Suppressor macrophage treated with lipopolysaccharide for 1 hour (primary cell): ENCODE measurements at regions not wholly inside any gene's neighbourhood (a gene's known extent, or its start where the extent isn't known, plus 50 kb on each side); places are given as distances from the start of the nearest gene placed in this dataset.

Experiments used
- DNase-seq, 3 donors: peaks; one replicate each; pipeline ENCODE4 v3.0.0-alpha.2; 2020 to 2022

DNA sequence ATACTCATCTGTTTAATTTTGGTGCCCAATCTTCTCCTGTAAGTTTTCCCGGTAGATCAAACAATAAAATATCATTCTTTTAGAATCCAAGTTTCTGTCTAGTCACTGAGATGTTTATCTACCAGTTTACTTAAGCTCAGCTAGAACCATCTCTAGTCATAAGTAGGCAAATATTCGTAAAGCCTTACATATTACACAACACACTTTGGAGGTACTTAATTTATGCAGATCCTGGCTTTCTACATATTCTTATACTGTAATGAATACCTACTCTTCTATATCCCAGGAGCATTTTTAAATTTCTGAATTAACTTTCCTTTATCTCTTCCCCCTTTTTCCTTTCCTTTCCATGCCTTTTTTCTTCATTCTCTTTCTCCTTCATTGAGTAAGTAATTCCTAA is 185.9 kb upstream of the ZBTB20 start:
- no peak for DNase-seq

DNA sequence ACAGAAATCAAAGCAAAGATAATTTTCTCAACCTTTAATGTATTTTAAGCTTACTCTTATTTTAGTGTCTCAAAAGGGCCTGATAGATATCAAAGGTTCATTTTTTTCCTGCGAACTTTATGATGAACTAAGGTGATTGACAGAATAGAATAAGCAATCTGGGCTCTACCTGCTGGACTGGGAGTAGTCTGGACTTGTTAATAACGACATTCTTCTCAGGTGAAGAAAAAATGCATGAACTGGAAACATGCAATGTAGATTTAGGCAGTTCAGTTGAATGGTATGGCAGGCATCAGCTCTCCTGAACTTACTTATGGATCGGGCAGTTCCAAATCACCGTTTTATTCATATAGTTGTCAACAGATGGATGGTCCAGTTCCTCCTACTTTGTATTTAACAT is 189.7 kb upstream of the ZBTB20 start:
- no peak for DNase-seq

DNA sequence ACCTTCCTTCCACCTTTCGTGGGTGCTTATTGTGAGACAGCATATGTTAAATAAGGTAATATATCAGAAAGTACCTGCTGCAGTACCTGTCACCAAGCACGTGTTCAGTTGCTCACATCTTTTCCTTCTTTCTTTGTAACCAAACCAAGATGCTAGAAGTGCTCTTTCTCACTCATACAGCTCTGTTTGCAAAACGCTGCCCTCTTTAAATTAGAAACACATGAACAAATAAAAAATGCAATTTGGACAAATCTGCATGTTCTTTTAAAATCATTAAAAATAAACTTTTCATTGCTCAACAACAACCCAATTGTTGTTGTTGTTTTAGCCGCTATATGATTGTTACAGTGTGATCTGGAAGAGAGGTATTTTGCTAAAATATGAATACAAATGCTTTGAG is 193.5 kb upstream of the ZBTB20 start:
- no peak for DNase-seq

DNA sequence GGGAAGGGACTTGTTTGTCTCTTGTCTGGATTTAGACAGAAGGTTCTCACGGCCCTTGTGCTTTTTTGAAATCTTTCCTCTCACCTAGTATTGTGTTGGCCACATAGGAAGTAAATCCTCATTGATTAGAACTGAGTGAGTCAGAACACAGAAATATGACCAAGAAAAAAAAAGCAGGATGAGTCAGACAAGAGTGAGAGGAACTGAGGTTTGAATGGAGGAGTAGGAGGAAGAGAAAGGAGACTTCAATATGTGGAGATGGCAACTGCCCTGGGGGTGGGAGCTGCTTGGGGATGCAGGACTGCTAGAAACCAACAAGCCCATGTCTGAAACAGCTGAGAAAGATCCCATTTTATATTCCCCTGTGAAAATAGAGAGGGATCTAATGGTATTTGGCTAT is 194.1 kb upstream of the ZBTB20 start:
- DNase-seq, result peak; percentile 4 to 38 (median 15)

DNA sequence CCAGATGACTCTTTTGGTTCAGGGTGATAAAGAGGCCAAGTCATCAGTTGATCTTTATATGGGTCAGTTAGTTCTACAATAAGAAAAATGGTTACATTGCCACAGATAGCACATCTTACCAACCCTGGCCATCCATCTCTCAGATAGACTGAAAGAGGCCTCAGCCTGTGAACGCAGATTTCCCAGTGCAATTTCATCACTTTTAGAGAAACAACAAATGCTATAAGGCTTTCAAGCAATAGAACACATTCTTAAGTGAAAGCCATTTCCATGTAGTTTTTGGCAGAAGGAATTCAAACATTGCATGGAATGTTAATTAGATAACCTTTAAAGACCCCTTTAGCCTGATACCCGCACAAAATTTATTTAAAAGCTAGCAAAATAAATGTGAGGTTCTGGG is 200.6 kb upstream of the ZBTB20 start:
- no peak for DNase-seq

DNA sequence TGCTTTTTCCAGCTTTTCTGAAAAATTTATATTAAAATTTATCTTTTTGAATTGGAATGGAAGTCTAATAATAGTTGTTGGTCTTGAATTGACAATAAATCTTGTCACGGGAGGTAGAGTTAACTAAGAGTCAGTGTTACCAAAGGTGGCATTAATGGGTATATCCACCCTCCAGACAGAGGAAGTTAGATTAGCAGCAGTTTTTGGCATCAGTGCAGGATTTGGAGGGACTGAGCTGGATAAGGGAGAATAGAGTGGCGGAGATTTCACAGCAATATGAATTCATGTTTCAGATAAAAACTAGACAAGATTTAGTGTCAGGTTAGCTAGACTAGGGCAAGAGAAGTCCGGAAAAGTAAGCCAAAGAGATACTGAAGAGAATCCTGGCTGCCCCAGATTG is 201.3 kb upstream of the ZBTB20 start:
- DNase-seq, result no peak

DNA sequence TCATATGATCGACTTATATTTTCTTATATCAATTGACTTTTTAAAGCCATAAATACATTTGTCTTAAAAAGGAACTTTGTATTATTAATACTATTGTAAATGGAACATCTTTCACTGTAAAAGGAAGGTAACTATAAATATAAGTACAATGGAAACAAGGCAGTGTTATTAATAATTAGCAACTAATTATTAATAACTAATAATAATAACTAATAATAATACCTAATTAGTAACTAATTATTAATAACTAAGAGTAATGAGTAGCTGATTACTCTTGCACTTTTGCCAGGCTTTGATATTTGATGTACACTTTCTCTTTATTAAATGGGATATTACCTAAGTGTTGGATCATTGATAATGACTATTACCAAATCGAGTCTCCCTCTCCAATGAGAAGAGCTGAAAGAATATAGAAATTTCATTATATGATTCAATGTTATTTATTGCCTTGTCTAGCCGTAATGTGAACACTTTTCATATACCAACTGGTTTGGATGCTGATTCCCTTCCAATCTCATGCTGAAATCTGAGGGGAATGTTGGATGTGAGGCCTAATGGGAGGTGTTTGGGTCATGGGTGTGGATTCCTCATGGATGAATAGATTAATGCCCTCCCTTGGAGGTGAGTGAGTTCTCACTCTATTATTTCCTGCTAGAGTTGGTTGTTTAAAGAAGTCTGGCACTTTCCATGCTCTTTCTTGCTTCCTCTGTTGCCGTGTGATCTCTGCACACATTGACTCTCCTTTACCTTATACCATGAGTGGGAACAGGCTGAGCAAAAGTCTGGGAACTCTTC is 202.1 kb upstream of the ZBTB20 start:
- DNase-seq, result no peak

DNA sequence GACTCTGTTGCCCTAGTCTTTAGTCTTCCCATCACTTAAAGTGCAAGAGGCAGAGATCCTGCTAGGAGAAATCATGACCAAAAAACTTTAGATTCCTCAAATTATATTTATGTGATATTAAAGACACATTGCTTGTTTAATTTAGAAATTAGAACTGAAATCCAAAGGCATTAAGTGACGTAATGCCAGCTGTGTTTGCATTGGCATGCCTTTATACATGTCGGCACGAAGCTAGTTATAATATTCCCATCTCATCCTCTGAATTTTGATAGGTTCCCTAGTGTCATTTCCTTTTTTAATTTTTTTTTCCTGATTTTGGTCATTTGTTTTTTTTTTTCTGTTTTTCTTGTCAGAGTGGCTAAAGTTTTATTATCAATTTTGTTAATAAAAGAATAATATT is 203.5 kb upstream of the ZBTB20 start:
- DNase-seq, result no peak

DNA sequence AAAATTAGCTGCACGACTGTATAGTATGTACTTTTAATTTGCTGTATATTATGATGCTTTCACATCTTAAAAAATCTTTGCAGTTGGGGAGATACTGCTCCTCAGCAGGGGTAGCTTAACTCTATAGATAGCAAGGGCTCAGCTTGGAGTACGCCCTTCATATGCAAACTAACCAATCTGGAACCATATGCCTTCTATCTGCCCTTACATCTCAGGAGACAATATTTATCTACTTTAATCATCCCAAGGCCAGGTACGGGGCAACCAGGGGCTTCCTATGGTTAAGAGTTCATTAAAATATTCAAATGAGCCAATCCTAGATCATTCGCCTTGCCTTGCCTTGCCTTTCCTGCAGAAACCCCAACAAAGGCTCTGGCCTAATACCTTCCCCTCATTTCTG is 204.1 kb upstream of the ZBTB20 start:
- DNase-seq, result no peak

DNA sequence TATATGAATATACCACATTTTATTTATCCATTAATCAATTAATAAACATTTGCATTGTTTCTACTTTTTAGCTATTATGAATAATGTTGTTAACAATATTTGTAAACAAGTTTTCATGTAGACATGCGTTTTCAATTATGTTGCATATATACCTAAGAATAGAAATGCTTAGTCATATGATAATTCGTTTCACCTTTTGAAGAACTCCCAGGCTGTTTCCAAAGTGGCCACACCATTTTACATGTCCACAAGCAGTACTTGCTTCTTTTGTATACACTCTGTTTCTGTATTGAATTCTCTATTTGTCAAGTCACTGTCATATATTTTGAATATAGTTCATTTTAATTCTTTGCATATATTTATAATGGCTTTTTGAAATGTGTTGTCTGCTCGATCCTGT is 206.9 kb upstream of the ZBTB20 start:
- no peak for DNase-seq

DNA sequence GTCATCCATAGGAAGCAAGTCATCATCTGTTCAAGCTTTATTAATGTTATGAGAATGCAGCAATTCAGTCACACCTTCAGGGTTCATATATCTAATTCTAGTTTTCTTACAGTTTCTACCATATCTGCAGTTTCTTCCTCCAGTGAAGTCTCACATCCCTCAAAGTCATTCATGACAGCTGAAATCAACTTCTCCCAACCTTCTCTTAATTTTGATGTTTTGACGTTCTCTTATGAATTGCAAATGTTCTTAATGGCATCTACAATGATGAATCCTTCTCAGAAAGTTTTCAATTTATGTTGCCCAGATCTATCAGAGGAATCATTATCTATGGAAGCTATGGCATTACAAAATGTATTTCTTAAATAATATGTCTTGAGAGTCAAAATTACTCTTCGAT is 210.4 kb upstream of the ZBTB20 start:
- DNase-seq, result no peak

DNA sequence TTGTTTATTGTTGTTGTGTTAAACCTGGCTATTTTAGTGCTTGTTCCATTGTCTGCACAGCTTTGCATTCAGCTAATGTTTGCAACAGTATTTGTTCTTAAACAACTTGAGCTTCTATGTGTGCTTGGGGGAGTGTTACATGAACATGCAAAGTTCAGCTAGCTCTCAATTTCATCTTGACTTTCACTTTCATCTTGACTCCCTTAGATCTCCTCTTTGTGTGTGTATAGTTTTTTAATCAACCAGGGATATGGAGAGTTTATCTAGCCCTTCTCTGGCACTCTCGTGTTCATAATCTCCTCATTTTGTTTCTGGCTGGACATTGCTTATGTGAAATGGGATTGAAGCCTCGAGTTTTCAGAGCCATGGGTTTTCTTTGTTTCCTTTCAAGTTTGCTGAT is 212.4 kb upstream of the ZBTB20 start:
- DNase-seq, result no peak

DNA sequence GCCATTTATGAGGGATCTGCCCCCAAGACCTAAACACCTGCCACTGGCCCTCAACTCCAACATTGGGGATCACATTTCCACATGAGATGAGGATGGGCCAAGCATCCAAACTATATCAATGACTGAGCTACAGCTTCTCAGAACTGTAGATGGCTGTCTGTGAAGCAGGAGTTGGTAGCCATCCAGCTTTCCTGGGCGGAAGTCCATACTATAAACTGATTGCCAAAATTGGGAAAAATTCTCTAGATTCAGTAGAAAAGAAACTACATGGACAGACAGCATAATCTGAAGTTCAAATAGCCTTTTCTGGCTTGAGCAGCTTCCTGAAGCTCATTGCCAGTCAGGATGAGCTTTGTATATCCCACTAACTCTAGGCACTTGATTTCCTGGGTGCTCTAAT is 214.7 kb upstream of the ZBTB20 start:
- no peak for DNase-seq

DNA sequence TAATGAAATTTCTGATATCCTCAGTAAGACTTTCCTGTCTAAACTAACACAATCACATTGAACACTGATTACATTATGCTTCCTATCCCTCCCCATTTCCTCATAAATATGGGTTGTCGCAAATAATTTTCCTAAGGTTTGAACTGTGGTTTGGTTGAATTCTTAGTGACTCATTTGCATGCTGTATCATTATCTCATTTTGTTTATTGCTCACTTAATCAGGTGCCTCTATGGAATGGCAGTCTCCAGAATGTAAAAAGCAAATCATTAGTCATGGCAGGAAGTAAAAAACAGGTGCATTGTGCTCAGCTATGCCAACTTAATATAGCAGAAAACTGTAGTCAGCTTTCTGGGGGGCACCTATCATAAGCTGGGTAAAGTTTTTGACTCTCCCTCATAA is 216.0 kb upstream of the ZBTB20 start:
- DNase-seq, result no peak

DNA sequence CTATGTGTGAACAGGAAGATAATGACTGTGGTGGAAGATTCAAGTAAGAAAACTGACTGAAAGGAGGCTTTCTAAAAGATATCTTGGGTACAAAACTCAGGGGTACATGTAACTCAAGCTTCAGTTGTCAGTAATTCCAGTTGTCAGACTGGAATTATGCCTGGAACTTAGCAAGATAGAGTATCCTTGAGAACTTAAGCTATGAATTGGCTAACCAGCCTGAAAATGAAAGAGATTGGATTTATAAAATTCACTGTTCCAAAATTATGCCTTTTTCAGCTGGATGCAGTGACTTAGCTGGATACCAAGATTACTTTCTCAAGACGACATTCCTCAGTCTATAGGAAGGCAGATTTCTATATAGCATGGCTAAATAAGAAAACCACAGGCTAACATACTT is 221.9 kb upstream of the ZBTB20 start:
- no peak for DNase-seq

DNA sequence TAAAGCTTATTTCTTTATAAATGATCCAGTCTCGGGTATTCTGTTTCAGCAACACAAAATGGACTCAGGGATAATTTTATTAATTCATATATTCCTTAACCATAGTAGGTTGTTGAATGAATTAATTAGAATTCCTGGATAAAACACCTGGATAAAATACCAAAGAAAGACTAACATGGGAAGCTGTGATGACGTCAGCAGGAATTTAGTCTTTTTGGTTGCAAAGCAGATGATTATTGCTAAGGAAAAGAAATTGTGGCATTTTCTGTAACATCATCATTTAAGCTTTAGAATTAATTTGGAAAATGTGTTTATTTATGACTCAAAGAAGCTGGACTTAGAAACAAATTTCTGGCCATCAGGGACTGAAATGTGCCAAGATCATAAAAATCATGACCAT is 228.3 kb upstream of the ZBTB20 start:
- DNase-seq, result no peak

DNA sequence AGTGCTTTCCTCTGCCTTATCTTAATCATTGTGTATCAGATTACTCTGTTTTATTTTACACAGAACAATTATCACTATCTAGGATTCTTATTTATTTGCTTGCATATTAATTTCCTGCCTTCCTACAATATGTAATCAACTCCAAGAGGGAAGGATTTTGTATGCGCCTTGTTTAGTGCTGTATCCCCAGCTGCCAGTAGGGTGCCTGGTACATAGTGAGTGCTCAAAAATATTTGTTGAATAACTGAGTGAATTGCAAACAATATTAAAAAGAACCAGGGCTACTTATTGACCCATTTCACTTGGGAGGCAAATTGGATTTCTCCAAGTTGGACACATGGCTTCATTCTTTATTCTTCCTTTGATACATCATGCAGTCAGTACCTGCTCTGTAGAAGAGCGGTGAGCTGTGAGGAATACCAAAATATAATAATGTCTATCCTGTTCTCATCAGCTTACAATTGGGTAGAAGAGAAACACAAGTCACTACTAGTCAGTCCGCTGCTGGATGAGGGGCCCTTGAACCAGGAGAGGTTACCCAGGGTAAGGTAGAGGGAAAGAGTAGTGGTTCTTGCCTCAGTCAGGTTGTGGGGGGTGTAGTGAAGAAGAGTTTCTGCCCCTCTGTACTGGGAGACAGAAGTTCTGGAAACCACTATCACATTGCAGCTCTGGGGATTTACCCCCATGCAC is 233.9 kb upstream of the ZBTB20 start:
- DNase-seq, result no peak

DNA sequence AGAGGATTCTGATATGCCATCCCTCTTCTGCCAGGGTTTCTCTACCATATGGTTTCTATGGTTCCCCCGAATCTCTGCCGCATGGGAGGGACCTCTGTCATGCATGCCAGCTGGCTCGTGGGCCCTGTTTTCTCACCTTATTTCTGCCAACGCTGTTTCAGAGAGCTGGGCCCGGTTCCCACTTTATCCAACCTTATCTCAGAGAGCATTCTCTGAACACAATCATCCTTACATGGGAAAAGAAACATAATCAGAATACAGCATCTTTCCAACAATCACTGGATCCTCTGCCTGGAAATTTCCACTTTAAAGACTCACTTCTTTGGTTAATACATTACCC is 234.5 kb upstream of the ZBTB20 start:
- DNase-seq, result no peak

DNA sequence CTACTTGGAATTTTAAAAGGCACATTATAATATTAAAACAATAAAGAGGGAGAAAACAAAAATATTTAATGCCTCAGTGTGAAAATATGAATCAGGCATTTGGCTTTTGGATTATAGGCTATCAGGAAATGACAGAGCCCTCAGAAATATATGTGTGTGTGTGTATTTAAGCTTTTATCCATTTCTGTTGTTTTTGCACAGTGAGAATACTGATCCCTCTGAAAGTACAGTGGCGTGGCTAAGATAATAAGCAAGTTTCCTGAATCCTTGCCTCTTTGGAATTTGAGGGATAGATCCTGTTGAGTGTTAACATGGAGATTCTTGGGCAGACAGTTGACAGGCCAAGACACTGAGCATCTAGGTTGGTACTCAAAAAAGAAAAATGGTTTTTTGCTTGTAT is 234.8 kb upstream of the ZBTB20 start:
- no peak for DNase-seq

DNA sequence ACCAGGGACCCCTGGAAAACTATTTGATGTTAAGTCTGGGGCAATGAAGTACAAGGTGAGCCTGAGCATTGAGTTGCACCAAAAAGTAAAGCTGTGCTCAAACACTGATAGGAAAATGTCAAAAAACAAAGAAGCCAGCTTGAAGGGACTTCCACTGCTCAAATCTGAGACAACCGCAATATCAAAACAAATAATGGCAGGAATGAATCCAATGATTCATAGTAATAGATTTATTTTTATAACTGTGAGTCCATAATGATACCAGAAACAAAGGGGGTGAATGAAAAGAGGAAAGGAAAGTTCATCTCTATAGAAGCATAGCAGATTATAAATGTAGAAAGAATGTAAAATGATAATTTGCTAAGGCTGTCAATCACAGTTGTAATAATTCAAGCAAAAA is 237.3 kb upstream of the ZBTB20 start:
- no peak for DNase-seq

DNA sequence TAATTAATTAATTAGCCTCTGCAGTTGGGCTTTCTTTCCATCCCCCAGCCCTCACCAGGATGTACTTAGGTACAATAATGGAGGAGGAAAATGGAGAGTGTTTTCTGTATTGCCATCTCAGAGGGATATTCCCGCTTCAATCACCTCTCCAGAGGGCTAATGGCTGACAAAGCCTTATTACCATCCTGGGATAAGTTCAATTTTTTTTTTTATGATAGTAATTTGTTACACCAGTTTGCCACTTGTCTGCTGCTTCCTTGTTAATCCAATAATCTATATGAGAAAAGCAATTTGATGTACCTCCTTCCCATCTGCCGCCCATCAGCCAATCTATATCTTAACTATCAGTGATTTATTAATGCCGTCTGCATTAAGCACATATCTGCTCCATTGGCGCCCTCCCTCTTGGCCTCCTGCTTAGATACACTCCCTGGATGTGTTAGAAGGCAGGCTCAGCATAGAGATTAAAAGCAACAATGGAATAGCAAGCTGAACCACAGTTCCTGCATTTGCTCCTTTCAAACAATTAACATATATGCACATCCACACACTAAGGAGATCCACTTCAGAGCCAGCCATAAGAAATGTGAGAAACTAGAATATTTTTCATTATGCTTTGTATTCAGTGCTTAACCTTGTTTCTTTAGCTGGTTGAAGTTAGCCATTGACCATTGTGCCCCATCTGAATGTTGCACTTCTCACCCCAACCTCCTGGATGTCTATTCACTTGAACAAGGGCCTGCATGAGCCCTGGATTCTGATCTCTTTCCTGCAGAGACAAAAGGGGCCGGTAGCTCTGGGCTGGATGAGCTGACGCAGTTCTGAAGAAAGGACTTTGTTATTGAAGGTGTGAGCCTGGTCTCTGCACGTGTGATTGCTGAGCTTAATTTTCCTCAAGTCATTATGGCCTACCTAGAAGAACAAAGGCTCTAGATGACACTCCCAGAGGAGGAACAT is 237.3 kb upstream of the GAP43 start:
- no peak for DNase-seq

DNA sequence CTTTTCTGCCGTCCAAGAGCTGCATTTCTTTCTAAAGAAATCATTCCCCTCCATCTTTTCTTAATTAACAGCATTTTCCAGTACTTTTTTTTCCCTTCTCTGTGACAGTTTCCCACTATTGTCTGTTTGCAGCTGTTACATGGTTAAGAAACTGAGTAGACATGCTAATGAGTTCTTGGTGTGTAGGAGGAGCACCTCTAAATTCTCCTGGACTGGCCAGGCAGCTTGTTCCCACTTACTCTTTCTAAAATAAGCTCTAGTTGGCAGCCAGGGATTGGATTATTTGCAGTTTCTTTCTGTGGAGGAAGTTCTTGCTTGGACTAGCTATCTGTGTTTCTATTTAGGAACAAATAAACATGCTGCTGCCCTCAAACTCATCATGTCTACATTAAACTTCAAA is 235.1 kb upstream of the GAP43 start:
- no peak for DNase-seq

DNA sequence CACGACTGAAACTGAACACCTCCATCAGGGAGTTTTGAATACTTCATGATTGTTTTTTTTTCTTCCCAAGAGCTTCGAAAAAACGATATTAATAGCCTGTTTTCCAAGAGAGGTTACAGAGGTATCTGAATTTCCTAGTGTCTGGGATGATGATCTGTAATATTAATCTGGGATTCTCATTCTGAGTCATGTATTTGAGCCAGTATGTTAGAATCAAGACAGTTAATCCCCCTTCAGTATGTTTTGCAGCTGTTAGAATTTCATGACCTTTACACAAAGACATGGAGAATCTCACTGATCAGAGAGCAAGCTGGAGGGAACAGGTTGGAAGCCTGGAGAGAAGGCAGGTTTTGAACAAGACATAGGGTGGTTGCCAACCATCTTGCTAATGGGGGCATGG is 234.5 kb upstream of the GAP43 start:
- DNase-seq, result no peak

DNA sequence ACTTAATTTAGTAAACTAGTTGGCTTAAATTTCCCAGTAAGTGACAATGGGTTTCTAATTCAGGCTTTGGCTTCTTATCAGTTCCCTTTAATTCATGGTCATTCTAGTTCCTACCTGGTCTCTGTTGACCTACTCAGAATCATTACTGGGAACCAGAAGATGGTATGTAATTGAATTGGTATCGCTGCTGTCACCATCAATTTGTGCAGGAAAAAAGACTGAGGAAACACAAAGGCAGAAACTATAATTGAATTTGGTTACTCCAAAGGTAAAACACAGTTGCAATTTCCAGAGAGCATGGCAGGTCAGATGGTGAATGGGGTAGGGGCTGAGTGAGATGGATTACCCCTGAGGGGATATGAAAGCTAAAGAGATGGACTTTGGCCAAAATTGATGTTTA is 226.5 kb upstream of the GAP43 start:
- no peak for DNase-seq
